DMS153 treated with DMSO at 0.1 percent for 48 hours (cell line): ENCODE measurements at regions not wholly inside any gene's neighbourhood (a gene's known extent, or its start where the extent isn't known, plus 50 kb on each side); places are given as distances from the start of the nearest gene placed in this dataset.
"Not testable (repeated sequence)": the region's sequence is repeated elsewhere in the genome, so short reads cannot be mapped to it uniquely, and the experiment has no call there.

ENCODE experiments used
- DNase-seq: peaks from one replicate; lab custom pipeline; 2025; ENCODE audit not compliant: unreplicated experiment; lab: John Stamatoyannopoulos, UW

- DNase-seq = no peak
These were observed 142.7 kb upstream of the SULF2 start for GRCh38 chr20:47927944-47928343.

GRCh38 chr20:47927385-47927851, 142.1 kb upstream of the SULF2 start:
- DNase-seq = no peak

- DNase-seq = no peak
These were observed 141.4 kb upstream of the SULF2 start for GRCh38 chr20:47926731-47927130.

- no peak for DNase-seq
These were observed 140.3 kb upstream of the SULF2 start for GRCh38 chr20:47925593-47925992.

GRCh38 chr20:47922269-47922668, 137.0 kb upstream of the SULF2 start:
- DNase-seq = no peak

- DNase-seq = not testable (repeated sequence)
These were observed 136.5 kb upstream of the SULF2 start for GRCh38 chr20:47921829-47922228.

- no peak for DNase-seq
These were observed 136.1 kb upstream of the SULF2 start for GRCh38 chr20:47921408-47921807.

GRCh38 chr20:47917549-47918070, 132.3 kb upstream of the SULF2 start:
- no peak for DNase-seq

- DNase-seq = no peak
These were observed 130.2 kb upstream of the SULF2 start for GRCh38 chr20:47915495-47915894.

GRCh38 chr20:47914792-47915191, 129.5 kb upstream of the SULF2 start:
- DNase-seq = no peak

- not testable (repeated sequence) for DNase-seq
These were observed 127.7 kb upstream of the SULF2 start for GRCh38 chr20:47912786-47913501.

- not testable (repeated sequence) for DNase-seq
These were observed 126.9 kb upstream of the SULF2 start for GRCh38 chr20:47912165-47912564.

- DNase-seq = not testable (repeated sequence)
These were observed 124.6 kb upstream of the SULF2 start for GRCh38 chr20:47909696-47910369.

- not testable (repeated sequence) for DNase-seq
These were observed 123.2 kb upstream of the SULF2 start for GRCh38 chr20:47908361-47909035.

GRCh38 chr20:47907951-47908350, 122.7 kb upstream of the SULF2 start:
- DNase-seq = not testable (repeated sequence)

- DNase-seq = no peak
These were observed 121.9 kb upstream of the SULF2 start for GRCh38 chr20:47907031-47907675.

GRCh38 chr20:47906348-47906660, 121.0 kb upstream of the SULF2 start:
- DNase-seq = no peak

- DNase-seq = no peak
These were observed 120.5 kb upstream of the SULF2 start for GRCh38 chr20:47905628-47906347.

- not testable (repeated sequence) for DNase-seq
These were observed 117.7 kb upstream of the SULF2 start for GRCh38 chr20:47903009-47903408.

- not testable (repeated sequence) for DNase-seq
These were observed 114.0 kb upstream of the SULF2 start for GRCh38 chr20:47899313-47899712.

GRCh38 chr20:47897461-47897860, 112.2 kb upstream of the SULF2 start:
- no peak for DNase-seq
